C4-2B (cell line): ENCODE measurements at regions not wholly inside any gene's neighbourhood (a gene's known extent, or its start where the extent isn't known, plus 50 kb on each side); places are given as distances from the start of the nearest gene placed in this dataset.

Experiments used
- H3K27ac ChIP-seq: fragments of 450-650 bp; 2 replicates; pipeline ENCODE4 v1.5.1; 2017
- ZFX ChIP-seq: fragments of 450-650 bp; IDR thresholded peaks from 2 replicates; pipeline ENCODE4 v1.6.1; 2017
- TF ChIP-seq, protein P1 (sequence below): fragments of 450-650 bp; conservative IDR thresholded peaks from 2 replicates; pipeline ENCODE4 v1.5.1; 2017; ENCODE audit warnings: mild to moderate bottlenecking

DNA sequence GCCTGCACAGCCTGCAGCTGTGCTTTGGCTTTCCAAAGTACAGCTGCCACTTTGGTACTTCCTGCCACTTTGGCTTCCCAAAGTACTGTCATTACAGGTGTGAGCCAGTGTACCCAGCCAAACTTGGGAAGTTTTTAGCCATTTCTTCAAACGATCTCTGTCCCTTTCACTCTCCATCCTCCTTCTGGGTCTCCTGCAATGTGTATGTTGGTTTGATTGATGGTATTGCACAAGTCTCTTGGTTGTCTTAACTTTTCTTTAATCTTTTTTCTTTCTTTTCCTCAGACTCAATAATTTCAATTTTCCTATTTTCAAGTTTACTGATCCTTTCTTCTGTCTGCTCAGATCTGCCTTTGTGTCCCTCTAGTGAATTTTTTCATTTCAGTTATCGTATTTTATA, 99.3 kb upstream of the CFAP20DC start:
- no peak for TF ChIP-seq ZFX
- TF ChIP-seq, protein P1, sequence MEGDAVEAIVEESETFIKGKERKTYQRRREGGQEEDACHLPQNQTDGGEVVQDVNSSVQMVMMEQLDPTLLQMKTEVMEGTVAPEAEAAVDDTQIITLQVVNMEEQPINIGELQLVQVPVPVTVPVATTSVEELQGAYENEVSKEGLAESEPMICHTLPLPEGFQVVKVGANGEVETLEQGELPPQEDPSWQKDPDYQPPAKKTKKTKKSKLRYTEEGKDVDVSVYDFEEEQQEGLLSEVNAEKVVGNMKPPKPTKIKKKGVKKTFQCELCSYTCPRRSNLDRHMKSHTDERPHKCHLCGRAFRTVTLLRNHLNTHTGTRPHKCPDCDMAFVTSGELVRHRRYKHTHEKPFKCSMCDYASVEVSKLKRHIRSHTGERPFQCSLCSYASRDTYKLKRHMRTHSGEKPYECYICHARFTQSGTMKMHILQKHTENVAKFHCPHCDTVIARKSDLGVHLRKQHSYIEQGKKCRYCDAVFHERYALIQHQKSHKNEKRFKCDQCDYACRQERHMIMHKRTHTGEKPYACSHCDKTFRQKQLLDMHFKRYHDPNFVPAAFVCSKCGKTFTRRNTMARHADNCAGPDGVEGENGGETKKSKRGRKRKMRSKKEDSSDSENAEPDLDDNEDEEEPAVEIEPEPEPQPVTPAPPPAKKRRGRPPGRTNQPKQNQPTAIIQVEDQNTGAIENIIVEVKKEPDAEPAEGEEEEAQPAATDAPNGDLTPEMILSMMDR = no peak
- no peak overlapping the region for H3K27ac ChIP-seq

GRCh38 chr3:59143447-59143846, 93.6 kb upstream of the CFAP20DC start:
- no peak overlapping the region for H3K27ac ChIP-seq
- no peak for TF ChIP-seq ZFX
- TF ChIP-seq, protein P1 = no peak

GRCh38 chr3:59142556-59142955, 92.7 kb upstream of the CFAP20DC start:
- H3K27ac ChIP-seq = no peak overlapping the region
- TF ChIP-seq, protein P1 = no peak
- TF ChIP-seq ZFX = no peak

GRCh38 chr3:59138966-59139365, 89.1 kb upstream of the CFAP20DC start:
- H3K27ac ChIP-seq = no peak overlapping the region
- TF ChIP-seq, protein P1 = no peak
- no peak for TF ChIP-seq ZFX

DNA sequence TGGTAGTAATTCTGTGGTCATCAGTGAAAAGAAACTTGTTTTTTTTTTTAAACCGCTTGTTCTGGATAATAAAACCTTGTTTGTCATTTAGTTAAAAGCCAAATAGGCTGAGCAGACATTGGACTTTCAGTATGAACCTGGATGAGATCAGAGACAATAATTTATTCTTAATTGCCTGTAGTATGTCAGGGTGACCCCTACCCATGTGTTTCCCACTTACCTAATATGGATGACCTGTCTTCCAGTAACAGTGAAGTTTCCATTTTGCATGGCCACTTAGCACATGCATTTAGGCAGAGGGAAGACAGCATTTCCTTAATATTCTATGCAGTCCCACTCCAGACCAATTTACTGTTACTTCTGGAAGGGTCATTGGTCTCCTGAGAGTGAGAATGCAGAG, 87.6 kb upstream of the CFAP20DC start:
- H3K27ac ChIP-seq = no peak overlapping the region
- TF ChIP-seq ZFX = no peak
- TF ChIP-seq, protein P1 = no peak

DNA sequence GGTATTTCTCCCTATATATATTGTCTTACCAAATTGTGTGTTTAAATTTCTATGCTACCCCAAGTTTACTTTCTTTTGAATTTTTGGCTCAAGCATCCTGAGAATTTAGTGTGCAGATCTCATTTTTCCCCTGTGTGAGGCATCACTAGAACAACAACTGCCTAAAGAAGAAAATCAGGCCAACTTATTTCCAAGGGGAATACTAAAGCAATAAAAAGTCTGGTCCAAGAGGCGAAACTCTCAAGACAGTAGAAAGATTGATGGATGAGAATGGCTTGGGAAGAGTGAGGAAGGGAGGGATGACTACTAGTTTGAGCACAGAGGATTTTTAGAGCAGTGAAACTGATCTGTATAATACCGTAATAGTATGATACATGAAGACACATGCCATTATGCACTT, 86.3 kb upstream of the CFAP20DC start:
- no peak overlapping the region for H3K27ac ChIP-seq
- TF ChIP-seq, protein P1 = no peak
- TF ChIP-seq ZFX = no peak

- TF ChIP-seq, protein P1 = no peak
- no peak for TF ChIP-seq ZFX
- H3K27ac ChIP-seq = no peak overlapping the region
These were observed 85.3 kb upstream of the CFAP20DC start for GRCh38 chr3:59135096-59135495.
